ENCODE measurements at regions not wholly inside any gene's neighbourhood (a gene's known extent, or its start where the extent isn't known, plus 50 kb on each side); places are given as distances from the start of the nearest gene placed in this dataset.

- no peak for DNase-seq (ENCODE audit: low read depth)
- no peak for TF ChIP-seq CTCF (IDR thresholded peaks at IDR 0.05; ENCODE audit: insufficient read depth, low read depth, low read length, missing control alignments)
- H3K4me3 ChIP-seq (ENCODE audit: low read length): no peak overlapping the region
These were observed 820.6 kb upstream of the PCDH9 start for GRCh38 chr13:68050761-68051160.

GRCh38 chr13:68048802-68049359 is 818.7 kb upstream of the PCDH9 start:
- no peak overlapping the region for H3K4me3 ChIP-seq (ENCODE audit: low read length)
- no peak for DNase-seq (ENCODE audit: low read depth)
- TF ChIP-seq CTCF (IDR thresholded peaks at IDR 0.05; ENCODE audit: insufficient read depth, low read depth, low read length, missing control alignments): no peak

GRCh38 chr13:68047889-68048288 is 817.8 kb upstream of the PCDH9 start:
- no peak overlapping the region for H3K4me3 ChIP-seq (ENCODE audit: low read length)
- peak; percentile 88 for DNase-seq (ENCODE audit: low read depth)
- TF ChIP-seq CTCF (IDR thresholded peaks at IDR 0.05; ENCODE audit: insufficient read depth, low read depth, low read length, missing control alignments): no peak

- no peak for TF ChIP-seq CTCF (IDR thresholded peaks at IDR 0.05; ENCODE audit: insufficient read depth, low read depth, low read length, missing control alignments)
These were observed 816.8 kb upstream of the PCDH9 start for GRCh38 chr13:68046903-68047302.

GRCh38 chr13:68030152-68030809 is 800.1 kb upstream of the PCDH9 start:
- TF ChIP-seq CTCF (IDR thresholded peaks at IDR 0.05; ENCODE audit: insufficient read depth, low read depth, low read length, missing control alignments): no peak
- no peak for DNase-seq (ENCODE audit: low read depth)
- no peak overlapping the region for H3K4me3 ChIP-seq (ENCODE audit: low read length)

More at GRCh38 chr13:68046903-68047302, 816.8 kb upstream of the PCDH9 start:
- H3K4me3 ChIP-seq (ENCODE audit: low read length): no peak overlapping the region
- DNase-seq (ENCODE audit: low read depth): peak; percentile 17

GRCh38 chr13:68028701-68029100 is 798.6 kb upstream of the PCDH9 start:
- H3K4me3 ChIP-seq (ENCODE audit: low read length): no peak overlapping the region
- no peak for TF ChIP-seq CTCF (IDR thresholded peaks at IDR 0.05; ENCODE audit: insufficient read depth, low read depth, low read length, missing control alignments)
- no peak for DNase-seq (ENCODE audit: low read depth)

GRCh38 chr13:68027306-68027705 is 797.2 kb upstream of the PCDH9 start:
- H3K4me3 ChIP-seq (ENCODE audit: low read length): no peak overlapping the region
- no peak for DNase-seq (ENCODE audit: low read depth)
- no peak for TF ChIP-seq CTCF (IDR thresholded peaks at IDR 0.05; ENCODE audit: insufficient read depth, low read depth, low read length, missing control alignments)

All from epithelial cell of esophagus (primary cell).